Neuronal stem cell (in vitro differentiated cells): ENCODE measurements at regions not wholly inside any gene's neighbourhood (a gene's known extent, or its start where the extent isn't known, plus 50 kb on each side); places are given as distances from the start of the nearest gene placed in this dataset.

Experiments
- DNase-seq: peaks from one replicate; pipeline ENCODE4 v3.0.0-alpha.2; 2013; ENCODE audit warnings: low spot score
- H2AFZ ChIP-seq: one replicate; pipeline ENCODE4 v1.6.1; 2013; ENCODE audit warnings: mild to moderate bottlenecking, low read length, inconsistent platforms
- H2AK5ac ChIP-seq: 2 replicates; pipeline ENCODE4 v1.6.1; 2013; ENCODE audit warnings: low read depth, mild to moderate bottlenecking, inconsistent platforms, low read length, moderate library complexity, mixed read lengths
- H2BK120ac ChIP-seq: 2 replicates; pipeline ENCODE4 v1.6.1; 2013; ENCODE audit warnings: low read depth, mild to moderate bottlenecking, inconsistent platforms, low read length, moderate library complexity, mixed read lengths
- H2BK12ac ChIP-seq: one replicate; pipeline ENCODE4 v1.6.1; 2013; ENCODE audit warnings: low read length, inconsistent platforms
- H2BK15ac ChIP-seq: 2 replicates; pipeline ENCODE4 v1.6.1; 2013; ENCODE audit warnings: mild to moderate bottlenecking, low read length, inconsistent platforms, mixed read lengths
- H2BK5ac ChIP-seq: one replicate; pipeline ENCODE4 v1.6.1; 2013; ENCODE audit warnings: inconsistent platforms, mild to moderate bottlenecking, low read length, moderate library complexity
- H3K14ac ChIP-seq: one replicate; pipeline ENCODE4 v1.6.1; 2013; ENCODE audit warnings: low read length, inconsistent platforms
- H3K18ac ChIP-seq: 2 replicates; pipeline ENCODE4 v1.6.1; 2013; ENCODE audit warnings: low read length, inconsistent platforms
- H3K23ac ChIP-seq: 2 replicates; pipeline ENCODE4 v1.6.1; 2013; ENCODE audit warnings: low read depth, mild to moderate bottlenecking, mixed read lengths, low read length, inconsistent platforms; ENCODE audit not compliant: poor library complexity
- H3K27ac ChIP-seq: replicated peaks from 3 replicates; pipeline ENCODE4 v1.5.1; 2013; ENCODE audit warnings: low read length, inconsistent platforms
- H3K27me3 ChIP-seq, 3 experiments: 2 replicates each; pipeline ENCODE4 v1.6.1; 2013; ENCODE audit warnings: low read length in 3 of 3, mild to moderate bottlenecking in 2 of 3, inconsistent platforms in 1 of 3, low read depth in 1 of 3, mixed read lengths in 1 of 3, moderate library complexity in 1 of 3; ENCODE audit not compliant: control insufficient read depth in 3 of 3, insufficient read depth in 3 of 3
- H3K36me3 ChIP-seq, 2 donors: replicated peaks in 1 of 2; 2 replicates each; pipeline ENCODE4 v1.6.1; 2013; ENCODE audit warnings: low read length in 2 of 2; ENCODE audit not compliant: control insufficient read depth in 2 of 2, insufficient read depth in 2 of 2
- H3K4ac ChIP-seq: 2 replicates; pipeline ENCODE4 v1.6.1; 2013; ENCODE audit warnings: inconsistent platforms, mild to moderate bottlenecking, low read length, moderate library complexity
- H3K4me1 ChIP-seq, 2 donors: 1 replicate in 1 of 2; 2 replicates in 1 of 2; pipeline ENCODE4 v1.6.1; 2013; ENCODE audit warnings: low read length in 2 of 2, low read depth in 1 of 2; ENCODE audit not compliant: control insufficient read depth in 2 of 2, insufficient read depth in 1 of 2
- H3K4me2 ChIP-seq: one replicate; pipeline ENCODE4 v1.6.1; 2013; ENCODE audit warnings: mild to moderate bottlenecking, low read length, inconsistent platforms; ENCODE audit not compliant: insufficient read depth, poor library complexity, severe bottlenecking
- H3K4me3 ChIP-seq, 2 donors: 2 replicates each; pipeline ENCODE4 v1.5.1; 2013; ENCODE audit warnings: low read length in 2 of 2, mild to moderate bottlenecking in 2 of 2, inconsistent platforms in 1 of 2, moderate library complexity in 1 of 2
- H3K79me1 ChIP-seq: one replicate; pipeline ENCODE4 v1.6.1; 2013; ENCODE audit warnings: low read depth, mild to moderate bottlenecking, inconsistent platforms, low read length, moderate library complexity
- H3K9ac ChIP-seq: one replicate; pipeline ENCODE4 v1.6.1; 2013; ENCODE audit warnings: mild to moderate bottlenecking, low read depth, low read length, inconsistent platforms; ENCODE audit not compliant: poor library complexity
- H3K9me3 ChIP-seq, 2 donors: replicated peaks in 1 of 2; 2 replicates each; pipeline versions ENCODE3 to v1.6.1; 2013; ENCODE audit warnings: low read length in 2 of 2, mild to moderate bottlenecking in 2 of 2, inconsistent platforms in 1 of 2, low read depth in 1 of 2, mixed read lengths in 1 of 2, moderate library complexity in 1 of 2; ENCODE audit not compliant: control insufficient read depth in 2 of 2, insufficient read depth in 1 of 2
- H4K8ac ChIP-seq: one replicate; pipeline ENCODE4 v1.6.1; 2013; ENCODE audit warnings: low read depth, mild to moderate bottlenecking, inconsistent platforms, low read length, moderate library complexity
- H4K91ac ChIP-seq: one replicate; pipeline ENCODE4 v1.6.1; 2013; ENCODE audit warnings: low read length, low read depth, mild to moderate bottlenecking, inconsistent platforms; ENCODE audit not compliant: poor library complexity
- WGBS, 2 donors: extraction: QIAGEN DNeasy Blood & Tissue Kit; methylation state at CpG; one replicate each; pipeline ENCODE4 v1.1.7; 2013; ENCODE audit warnings: missing lambda C conversion rate in 2 of 2, mixed read lengths in 1 of 2; ENCODE audit not compliant: insufficient read length in 2 of 2, insufficient replicate concordance in 1 of 2; ENCODE audit errors: extremely low coverage in 2 of 2; 5-methylcytosine and 5-hydroxymethylcytosine counted together

DNA sequence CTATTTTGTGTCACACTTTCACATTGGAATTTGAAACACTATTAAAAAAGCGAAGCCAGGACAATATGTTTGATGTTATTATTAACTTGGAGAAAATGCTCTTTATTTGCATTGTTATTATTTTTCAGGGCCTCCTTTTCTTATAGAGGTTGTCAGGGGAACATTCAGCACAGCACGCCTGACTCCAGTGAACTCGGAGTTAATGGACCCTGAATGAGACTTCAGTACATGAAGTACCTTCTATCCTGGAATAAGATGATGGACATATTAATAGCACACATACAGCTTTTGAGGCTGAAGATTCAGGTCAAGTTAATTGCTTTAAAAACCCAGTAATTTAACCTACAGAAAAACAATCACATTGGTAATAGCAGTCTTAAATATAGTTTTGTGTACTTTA is 652.9 kb downstream of the SEMA5A start:
- no peak overlapping the region for H3K14ac ChIP-seq
- no peak overlapping the region for H2BK120ac ChIP-seq
- peaks cover 0 to 1% of the 10 kb centered on the region in 2 donors for H3K4me1 ChIP-seq
- H3K4me3 ChIP-seq: no peak overlapping the region
- WGBS, 2 donors: no CpG with 5 or more reads among the region's 3 CpGs
- H2BK5ac ChIP-seq: no peak overlapping the region
- H3K36me3 ChIP-seq: no peaks in the 10 kb centered on the region
- no peak overlapping the region for H3K4ac ChIP-seq
- no peak overlapping the region for H2AK5ac ChIP-seq
- no peak overlapping the region for H3K4me2 ChIP-seq
- no peak overlapping the region for H3K9ac ChIP-seq
- no peak overlapping the region for H3K27ac ChIP-seq
- no peak overlapping the region for H4K91ac ChIP-seq
- H2BK12ac ChIP-seq: no peak overlapping the region
- H3K79me1 ChIP-seq: no peaks in the 10 kb centered on the region
- H2BK15ac ChIP-seq: no peak overlapping the region
- no peak overlapping the region for H2AFZ ChIP-seq
- no peak for DNase-seq
- H4K8ac ChIP-seq: no peak overlapping the region
- no peak overlapping the region for H3K18ac ChIP-seq
- H3K9me3 ChIP-seq: no peaks in the 10 kb centered on the region
- peaks cover 0 to 6% (median 0%) of the 10 kb centered on the region in 3 experiments for H3K27me3 ChIP-seq
- H3K23ac ChIP-seq: no peak overlapping the region

DNA sequence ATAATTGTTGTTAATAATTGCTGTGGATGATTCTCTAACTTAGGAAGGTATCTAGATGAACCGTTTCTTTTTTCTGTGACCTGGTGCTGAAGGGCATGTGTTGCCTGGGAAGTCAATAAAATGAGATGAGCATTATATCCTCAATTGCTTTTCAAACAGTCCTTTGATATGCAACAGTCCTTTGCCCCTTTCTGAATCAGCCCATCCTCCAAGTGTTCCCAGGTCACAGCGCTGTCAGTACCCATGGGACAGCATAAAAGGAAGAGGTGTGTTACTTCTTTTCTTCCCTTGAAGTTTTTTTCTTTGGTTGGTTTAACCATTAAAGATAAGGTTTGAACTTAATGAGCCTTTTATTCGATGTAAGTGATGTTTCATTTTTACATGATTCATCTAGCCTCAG is 651.8 kb downstream of the SEMA5A start:
- DNase-seq: no peak
- no peak overlapping the region for H3K14ac ChIP-seq
- no peak overlapping the region for H3K4me3 ChIP-seq
- WGBS, 2 donors: no CpG with 5 or more reads among the region's 3 CpGs
- no peak overlapping the region for H3K23ac ChIP-seq
- no peak overlapping the region for H3K18ac ChIP-seq
- no peak overlapping the region for H2BK12ac ChIP-seq
- no peak overlapping the region for H4K91ac ChIP-seq
- no peak overlapping the region for H3K9ac ChIP-seq
- no peaks in the 10 kb centered on the region for H3K9me3 ChIP-seq
- no peak overlapping the region for H3K27ac ChIP-seq
- no peaks in the 10 kb centered on the region for H3K36me3 ChIP-seq
- no peak overlapping the region for H2BK120ac ChIP-seq
- peaks cover 0 to 6% (median 0%) of the 10 kb centered on the region in 3 experiments for H3K27me3 ChIP-seq
- H3K4ac ChIP-seq: no peak overlapping the region
- no peaks in the 10 kb centered on the region for H3K79me1 ChIP-seq
- H3K4me1 ChIP-seq: peaks cover 0 to 1% of the 10 kb centered on the region in 2 donors
- no peak overlapping the region for H2AFZ ChIP-seq
- no peak overlapping the region for H3K4me2 ChIP-seq
- no peak overlapping the region for H2BK15ac ChIP-seq
- H2BK5ac ChIP-seq: no peak overlapping the region
- H2AK5ac ChIP-seq: no peak overlapping the region
- no peak overlapping the region for H4K8ac ChIP-seq

DNA sequence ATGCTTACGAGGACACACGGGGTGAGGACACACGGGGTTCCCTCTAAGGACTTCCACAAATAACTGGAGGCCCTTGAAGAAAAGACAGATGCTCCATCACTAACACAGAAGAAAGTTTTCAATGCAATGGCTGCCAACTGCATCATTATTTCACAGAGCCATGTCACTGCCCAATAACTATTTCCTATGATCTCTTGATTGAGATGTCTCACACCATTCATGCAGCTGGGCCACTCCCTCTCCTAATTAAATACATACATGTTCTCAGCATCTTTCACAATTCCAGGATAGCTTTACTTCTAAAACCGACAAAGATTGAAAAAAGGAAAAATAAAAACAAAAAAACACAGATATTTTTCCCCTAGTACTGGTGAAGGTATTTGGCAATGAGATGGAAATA is 650.8 kb downstream of the SEMA5A start:
- H3K14ac ChIP-seq: no peak overlapping the region
- H3K18ac ChIP-seq: no peak overlapping the region
- no CpG with 5 or more reads among the region's 4 CpGs for WGBS, 2 donors
- no peak overlapping the region for H2BK15ac ChIP-seq
- H3K9me3 ChIP-seq: no peaks in the 10 kb centered on the region
- no peak overlapping the region for H3K27ac ChIP-seq
- no peaks in the 10 kb centered on the region for H3K79me1 ChIP-seq
- no peak overlapping the region for H3K4me3 ChIP-seq
- no peak overlapping the region for H3K4ac ChIP-seq
- no peak overlapping the region for H2AK5ac ChIP-seq
- H4K91ac ChIP-seq: no peak overlapping the region
- H3K36me3 ChIP-seq: no peaks in the 10 kb centered on the region
- no peak overlapping the region for H3K9ac ChIP-seq
- no peak overlapping the region for H3K4me2 ChIP-seq
- peaks cover 0 to 1% of the 10 kb centered on the region in 2 donors for H3K4me1 ChIP-seq
- no peak overlapping the region for H3K23ac ChIP-seq
- H2AFZ ChIP-seq: no peak overlapping the region
- no peak overlapping the region for H2BK120ac ChIP-seq
- peaks cover 0 to 6% (median 0%) of the 10 kb centered on the region in 3 experiments for H3K27me3 ChIP-seq
- no peak for DNase-seq
- H4K8ac ChIP-seq: no peak overlapping the region
- H2BK5ac ChIP-seq: no peak overlapping the region
- no peak overlapping the region for H2BK12ac ChIP-seq

DNA sequence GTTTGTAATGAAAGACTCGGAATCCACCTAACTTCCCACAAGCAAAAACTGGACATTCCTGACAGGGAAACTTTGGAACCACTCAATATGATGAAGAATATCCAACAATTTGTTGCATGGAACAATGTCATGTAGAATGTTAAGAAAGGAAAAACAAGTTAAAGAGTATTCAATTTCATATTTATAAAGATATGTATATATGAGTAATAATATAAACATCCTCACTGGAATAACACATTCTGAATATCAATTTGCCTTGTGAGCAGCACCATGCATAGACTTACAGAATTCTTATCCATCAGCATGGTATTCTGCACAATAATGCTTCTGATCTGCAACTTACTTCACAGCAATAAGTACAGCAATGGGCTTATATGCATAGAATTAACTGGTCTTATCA is 650.3 kb downstream of the SEMA5A start:
- Histone ChIP-seq H2AK5ac (no peak overlapping the region), H2AFZ (no peak overlapping the region), H3K9ac (no peak overlapping the region), H2BK120ac (no peak overlapping the region), H2BK15ac (no peak overlapping the region), H2BK5ac (no peak overlapping the region), H3K4me1 (peaks cover 0 to 1% of the 10 kb centered on the region in 2 donors), H3K79me1 (no peaks in the 10 kb centered on the region), H3K23ac (no peak overlapping the region), H3K27me3 (peaks cover 0 to 6% (median 0%) of the 10 kb centered on the region in 3 experiments), H2BK12ac (no peak overlapping the region), H3K4me3 (no peak overlapping the region), H3K18ac (no peak overlapping the region), H3K4me2 (no peak overlapping the region), H3K27ac (no peak overlapping the region), H4K8ac (no peak overlapping the region), H3K9me3 (no peaks in the 10 kb centered on the region), H3K4ac (no peak overlapping the region), H3K36me3 (no peaks in the 10 kb centered on the region), H3K14ac (no peak overlapping the region), H4K91ac (no peak overlapping the region)
- WGBS, 2 donors: no CpG with 5 or more reads among the region's 1 CpG
- DNase-seq: no peak
